ENCODE measurements at regions not wholly inside any gene's neighbourhood (a gene's known extent, or its start where the extent isn't known, plus 50 kb on each side); places are given as distances from the start of the nearest gene placed in this dataset.
"Not testable (repeated sequence)": the region's sequence is repeated elsewhere in the genome, so short reads cannot be mapped to it uniquely, and the experiment has no call there.

GRCh38 chr5:9742848-9743247, 112.7 kb upstream of the TAS2R1 start:
- DNase-seq (ENCODE audit: low read depth): no peak
- no peak overlapping the region for H3K4me3 ChIP-seq (ENCODE audit: low read depth, low read length)
- no peak for TF ChIP-seq CTCF (IDR thresholded peaks at IDR 0.05; ENCODE audit: insufficient read depth, low read depth, low read length, missing control alignments)

GRCh38 chr5:9739135-9739534, 109.0 kb upstream of the TAS2R1 start:
- DNase-seq (ENCODE audit: low read depth): no peak
- no peak overlapping the region for H3K4me3 ChIP-seq (ENCODE audit: low read depth, low read length)
- TF ChIP-seq CTCF (IDR thresholded peaks at IDR 0.05; ENCODE audit: insufficient read depth, low read depth, low read length, missing control alignments): no peak

GRCh38 chr5:9737265-9737664, 107.1 kb upstream of the TAS2R1 start:
- DNase-seq (ENCODE audit: low read depth): no peak
- H3K4me3 ChIP-seq (ENCODE audit: low read depth, low read length): no peak overlapping the region
- no peak for TF ChIP-seq CTCF (IDR thresholded peaks at IDR 0.05; ENCODE audit: insufficient read depth, low read depth, low read length, missing control alignments)

- TF ChIP-seq CTCF (IDR thresholded peaks at IDR 0.05; ENCODE audit: insufficient read depth, low read depth, low read length, missing control alignments): no peak
These were observed 103.3 kb upstream of the TAS2R1 start for GRCh38 chr5:9733486-9733885.

GRCh38 chr5:9731159-9731558, 101.0 kb upstream of the TAS2R1 start:
- no peak overlapping the region for H3K4me3 ChIP-seq (ENCODE audit: low read depth, low read length)
- DNase-seq (ENCODE audit: low read depth): no peak
- TF ChIP-seq CTCF (IDR thresholded peaks at IDR 0.05; ENCODE audit: insufficient read depth, low read depth, low read length, missing control alignments): no peak

More at GRCh38 chr5:9733486-9733885, 103.3 kb upstream of the TAS2R1 start:
- H3K4me3 ChIP-seq (ENCODE audit: low read depth, low read length): no peak overlapping the region
- no peak for DNase-seq (ENCODE audit: low read depth)

- TF ChIP-seq CTCF (IDR thresholded peaks at IDR 0.05; ENCODE audit: insufficient read depth, low read depth, low read length, missing control alignments): no peak
- no peak overlapping the region for H3K4me3 ChIP-seq (ENCODE audit: low read depth, low read length)
These were observed 98.1 kb upstream of the TAS2R1 start for GRCh38 chr5:9728261-9728660.

GRCh38 chr5:9726931-9727330, 96.8 kb upstream of the TAS2R1 start:
- TF ChIP-seq CTCF (IDR thresholded peaks at IDR 0.05; ENCODE audit: insufficient read depth, low read depth, low read length, missing control alignments): no peak
- DNase-seq (ENCODE audit: low read depth): no peak
- H3K4me3 ChIP-seq (ENCODE audit: low read depth, low read length): no peak overlapping the region

More at GRCh38 chr5:9728261-9728660, 98.1 kb upstream of the TAS2R1 start:
- no peak for DNase-seq (ENCODE audit: low read depth)

- not testable (repeated sequence) for H3K4me3 ChIP-seq (ENCODE audit: low read depth, low read length); DNase-seq (ENCODE audit: low read depth)
These were observed 95.1 kb upstream of the TAS2R1 start for GRCh38 chr5:9725265-9725664.
